ENCODE measurements at regions not wholly inside any gene's neighbourhood (a gene's known extent, or its start where the extent isn't known, plus 50 kb on each side); places are given as distances from the start of the nearest gene placed in this dataset.

DNA sequence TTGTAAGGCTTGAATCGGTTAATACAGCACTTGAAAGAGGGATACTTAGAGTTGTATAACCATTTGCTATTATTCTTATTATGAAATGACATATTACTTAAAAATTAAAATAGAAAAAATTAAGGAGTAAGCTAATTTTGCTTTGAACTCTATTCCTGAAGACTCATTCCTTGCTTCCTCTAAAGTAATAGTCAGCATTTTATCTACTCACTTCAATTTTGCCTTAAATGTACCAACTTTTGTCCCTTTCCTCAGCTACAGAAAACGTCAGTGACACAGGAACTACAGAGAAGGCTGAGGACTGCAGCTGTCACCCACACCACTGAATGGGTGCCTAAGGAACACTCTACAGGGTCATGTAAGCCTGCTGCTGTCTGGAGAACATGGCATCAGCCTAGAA is 80.7 kb upstream of the OSR1 start:
- TF ChIP-seq CTCF (IDR thresholded peaks at IDR 0.05) (no peak), REST (IDR thresholded peaks at IDR 0.05; ENCODE audit: insufficient read depth in 1 of 2, low read depth in 2 of 2, low read length in 1 of 2) (no peak), TCF7L2 (IDR thresholded peaks at IDR 0.05; ENCODE audit: low read depth, low read length) (no peak), POLR2AphosphoS5 (IDR thresholded peaks at IDR 0.05; ENCODE audit: low read depth, low read length) (no peak), SIN3A (IDR thresholded peaks at IDR 0.05; ENCODE audit: borderline replicate concordance, insufficient read depth, low read depth, low read length) (no peak)
